ENCODE measurements at regions not wholly inside any gene's neighbourhood (a gene's known extent, or its start where the extent isn't known, plus 50 kb on each side); places are given as distances from the start of the nearest gene placed in this dataset.

DNA sequence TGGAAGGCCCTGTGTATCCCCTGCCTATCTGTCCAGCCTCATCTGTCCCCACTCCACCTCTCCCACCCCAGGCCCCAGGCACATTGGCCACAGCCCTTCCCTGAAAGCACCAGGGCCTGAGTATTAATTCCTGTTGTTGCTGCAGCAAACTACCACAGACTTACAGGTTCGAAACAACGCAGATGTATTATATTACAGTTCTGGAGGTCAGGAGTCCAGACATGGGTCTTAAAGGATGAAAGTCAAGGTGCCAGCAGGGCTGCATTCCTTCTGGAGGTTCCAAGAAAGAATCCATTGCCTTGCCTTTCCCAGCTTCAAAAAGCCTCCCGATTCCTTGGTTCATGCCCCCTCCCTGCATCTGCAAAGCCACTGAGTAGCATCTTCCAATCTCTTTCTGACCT, 78.7 kb upstream of the LAPTM4A start:
- Histone ChIP-seq H3K27me3 (replicated peaks; ENCODE audit: control insufficient read depth, insufficient read depth, low read length) (no peaks in the 10 kb centered on the region), H3K36me3 (ENCODE audit: control insufficient read depth, insufficient read depth, low read length, severe bottlenecking) (no peaks in the 10 kb centered on the region), H3K9ac (ENCODE audit: low read length) (no peak overlapping the region), H3K9me3 (ENCODE audit: control insufficient read depth, low read length) (no peaks in the 10 kb centered on the region), H3K4me1 (ENCODE audit: control insufficient read depth, insufficient read depth, low read length) (no peaks in the 10 kb centered on the region), H3K4me3 (ENCODE audit: low read length) (no peak overlapping the region)
- no peak for DNase-seq (ENCODE audit: low read depth)

GRCh38 chr2:20129331-20130159, 78.1 kb upstream of the LAPTM4A start:
- Histone ChIP-seq H3K4me3 (ENCODE audit: low read length) (no peak overlapping the region), H3K27me3 (replicated peaks; ENCODE audit: control insufficient read depth, insufficient read depth, low read length) (no peaks in the 10 kb centered on the region), H3K4me1 (ENCODE audit: control insufficient read depth, insufficient read depth, low read length) (no peaks in the 10 kb centered on the region), H3K9ac (ENCODE audit: low read length) (no peak overlapping the region), H3K36me3 (ENCODE audit: control insufficient read depth, insufficient read depth, low read length, severe bottlenecking) (no peaks in the 10 kb centered on the region), H3K9me3 (ENCODE audit: control insufficient read depth, low read length) (no peaks in the 10 kb centered on the region)
- DNase-seq (ENCODE audit: low read depth): no peak

DNA sequence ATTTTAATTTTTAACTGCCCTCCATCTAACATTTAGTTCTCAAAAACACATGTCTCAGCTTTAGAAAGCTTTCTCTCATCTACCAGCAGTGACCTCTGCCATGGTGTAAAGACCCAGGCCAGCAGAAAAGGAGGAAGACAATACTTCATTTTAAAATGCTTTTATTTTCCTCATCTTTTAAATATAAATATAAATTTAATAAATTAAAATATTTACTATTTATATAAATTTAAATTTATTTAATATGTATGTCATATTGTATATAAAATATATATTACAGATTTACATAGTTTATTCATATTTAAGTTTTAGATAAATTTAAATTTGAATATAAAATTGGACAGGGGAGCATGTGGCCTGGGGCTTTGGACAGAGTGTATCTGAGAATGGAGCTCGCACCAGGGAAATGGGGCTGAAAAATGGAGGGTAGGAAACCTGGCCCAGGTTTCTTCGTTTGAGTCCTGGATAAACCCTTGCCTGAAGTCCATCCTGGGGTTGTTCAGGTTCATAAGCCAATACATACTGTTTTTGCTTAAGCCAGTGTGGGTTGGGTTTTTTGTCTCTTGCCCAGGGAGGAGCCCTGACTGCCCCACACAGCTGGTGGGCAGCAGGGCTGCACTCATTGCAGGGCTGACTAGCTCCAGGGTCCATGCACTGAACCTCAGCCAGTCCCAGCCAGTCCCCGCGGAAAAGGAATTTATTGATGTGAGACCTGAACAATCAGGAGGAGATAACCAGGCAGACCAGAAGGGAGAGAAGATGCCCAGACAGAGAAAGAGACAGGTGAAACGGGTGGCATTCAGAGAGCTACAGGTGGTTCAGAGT, 77.3 kb upstream of the LAPTM4A start:
- Histone ChIP-seq H3K4me1 (ENCODE audit: control insufficient read depth, insufficient read depth, low read length) (no peaks in the 10 kb centered on the region), H3K27me3 (replicated peaks; ENCODE audit: control insufficient read depth, insufficient read depth, low read length) (no peaks in the 10 kb centered on the region), H3K9ac (ENCODE audit: low read length) (no peak overlapping the region), H3K9me3 (ENCODE audit: control insufficient read depth, low read length) (no peaks in the 10 kb centered on the region), H3K4me3 (ENCODE audit: low read length) (no peak overlapping the region), H3K36me3 (ENCODE audit: control insufficient read depth, insufficient read depth, low read length, severe bottlenecking) (no peaks in the 10 kb centered on the region)
- no peak for DNase-seq (ENCODE audit: low read depth)

DNA sequence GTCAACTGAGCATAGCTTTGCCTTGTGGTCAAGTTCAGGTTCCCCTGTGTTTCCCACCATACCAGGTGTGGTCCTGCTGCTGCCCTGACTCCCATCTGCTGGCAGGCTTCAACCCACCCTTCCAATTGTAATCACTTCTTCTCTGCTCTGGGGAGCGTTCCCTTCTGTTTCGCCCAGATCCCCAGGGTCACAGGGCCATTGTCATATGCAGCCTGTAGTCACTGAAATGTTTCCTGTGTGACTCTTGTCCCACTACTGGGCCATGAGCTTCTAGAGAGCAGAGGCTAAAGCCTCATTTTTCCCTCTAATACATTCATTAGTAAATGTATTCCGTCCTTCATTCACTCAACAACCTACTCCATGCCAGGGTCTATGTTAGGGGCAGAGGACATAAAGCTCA, 75.0 kb upstream of the LAPTM4A start:
- Histone ChIP-seq H3K4me1 (ENCODE audit: control insufficient read depth, insufficient read depth, low read length) (no peaks in the 10 kb centered on the region), H3K36me3 (ENCODE audit: control insufficient read depth, insufficient read depth, low read length, severe bottlenecking) (no peaks in the 10 kb centered on the region), H3K27me3 (replicated peaks; ENCODE audit: control insufficient read depth, insufficient read depth, low read length) (peaks cover 14% of the 10 kb centered on the region), H3K9me3 (ENCODE audit: control insufficient read depth, low read length) (no peaks in the 10 kb centered on the region), H3K4me3 (ENCODE audit: low read length) (no peak overlapping the region), H3K9ac (ENCODE audit: low read length) (no peak overlapping the region)
- no peak for DNase-seq (ENCODE audit: low read depth)

DNA sequence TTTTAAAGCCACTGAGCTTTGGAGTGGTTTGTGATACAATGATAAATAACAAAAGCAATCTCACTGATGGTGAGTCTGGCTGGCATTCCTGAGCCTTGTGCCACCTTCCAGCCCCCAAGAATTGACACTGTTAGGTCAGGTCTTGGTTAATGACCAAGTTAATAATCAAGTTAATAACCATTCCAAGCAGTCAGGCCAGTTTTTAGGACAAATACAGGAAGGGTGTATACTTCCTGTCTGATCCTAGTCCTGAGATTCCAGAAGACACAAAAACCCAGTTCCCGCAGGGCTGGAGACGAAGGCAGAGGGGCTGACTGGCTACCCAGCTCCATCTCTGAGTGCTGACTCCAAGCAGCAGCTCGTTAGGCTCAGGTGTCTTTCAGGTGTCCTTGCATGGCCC, 74.6 kb upstream of the LAPTM4A start:
- DNase-seq (ENCODE audit: low read depth): no peak
- Histone ChIP-seq H3K9ac (ENCODE audit: low read length) (no peak overlapping the region), H3K4me3 (ENCODE audit: low read length) (no peak overlapping the region), H3K36me3 (ENCODE audit: control insufficient read depth, insufficient read depth, low read length, severe bottlenecking) (no peaks in the 10 kb centered on the region), H3K9me3 (ENCODE audit: control insufficient read depth, low read length) (no peaks in the 10 kb centered on the region), H3K27me3 (replicated peaks; ENCODE audit: control insufficient read depth, insufficient read depth, low read length) (peaks cover 14% of the 10 kb centered on the region), H3K4me1 (ENCODE audit: control insufficient read depth, insufficient read depth, low read length) (no peaks in the 10 kb centered on the region)

- H3K27me3 ChIP-seq (replicated peaks; ENCODE audit: control insufficient read depth, insufficient read depth, low read length): peaks cover 14% of the 10 kb centered on the region
- peak; percentile 35 for DNase-seq (ENCODE audit: low read depth)
- H3K9me3 ChIP-seq (ENCODE audit: control insufficient read depth, low read length): no peaks in the 10 kb centered on the region
- no peaks in the 10 kb centered on the region for H3K36me3 ChIP-seq (ENCODE audit: control insufficient read depth, insufficient read depth, low read length, severe bottlenecking)
- H3K4me3 ChIP-seq (ENCODE audit: low read length): no peak overlapping the region
- H3K9ac ChIP-seq (ENCODE audit: low read length): no peak overlapping the region
- no peaks in the 10 kb centered on the region for H3K4me1 ChIP-seq (ENCODE audit: control insufficient read depth, insufficient read depth, low read length)
Observed at GRCh38 chr2:20125616-20126015, 74.2 kb upstream of the LAPTM4A start.

- Histone ChIP-seq H3K9ac (ENCODE audit: low read length) (no peak overlapping the region), H3K4me1 (ENCODE audit: control insufficient read depth, insufficient read depth, low read length) (no peaks in the 10 kb centered on the region), H3K4me3 (ENCODE audit: low read length) (no peak overlapping the region), H3K36me3 (ENCODE audit: control insufficient read depth, insufficient read depth, low read length, severe bottlenecking) (no peaks in the 10 kb centered on the region), H3K27me3 (replicated peaks; ENCODE audit: control insufficient read depth, insufficient read depth, low read length) (peaks cover 14% of the 10 kb centered on the region), H3K9me3 (ENCODE audit: control insufficient read depth, low read length) (no peaks in the 10 kb centered on the region)
- no peak for DNase-seq (ENCODE audit: low read depth)
Observed at GRCh38 chr2:20125164-20125563, 73.7 kb upstream of the LAPTM4A start.

DNA sequence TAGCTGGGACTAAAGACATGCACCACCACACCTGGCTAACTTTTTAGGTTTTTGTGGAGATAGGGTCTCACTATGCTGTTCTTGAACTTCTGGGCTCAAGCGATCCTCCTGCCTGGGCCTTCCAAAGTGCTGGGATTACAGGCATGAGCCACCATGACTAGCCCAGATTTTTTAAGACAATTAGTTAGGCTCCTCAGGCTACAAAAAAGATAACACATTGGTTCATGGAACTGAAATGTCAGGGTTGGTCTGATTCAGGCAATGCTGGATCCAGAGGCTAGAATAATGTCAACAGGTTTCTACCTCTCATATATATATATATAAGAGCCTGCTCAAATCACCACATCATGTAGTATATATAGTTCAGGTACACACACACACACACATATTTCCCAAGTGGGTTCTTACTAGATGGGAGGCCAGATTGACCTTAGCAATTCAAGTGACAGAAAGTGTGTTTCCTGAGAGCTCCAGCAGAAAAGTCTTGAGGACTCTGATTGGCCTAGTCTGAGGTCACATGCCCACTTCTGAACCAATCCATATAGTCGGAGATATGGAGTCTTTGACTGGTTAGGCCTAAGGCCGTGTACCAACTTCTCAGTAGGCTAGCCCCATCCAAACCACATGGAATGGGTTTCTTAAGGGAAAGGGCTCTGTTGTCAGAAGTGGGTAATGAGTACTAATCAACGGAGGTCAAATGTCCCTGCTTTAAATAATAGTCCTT, 72.6 kb upstream of the LAPTM4A start:
- Histone ChIP-seq H3K36me3 (ENCODE audit: control insufficient read depth, insufficient read depth, low read length, severe bottlenecking) (no peaks in the 10 kb centered on the region), H3K9me3 (ENCODE audit: control insufficient read depth, low read length) (no peaks in the 10 kb centered on the region), H3K9ac (ENCODE audit: low read length) (no peak overlapping the region), H3K27me3 (replicated peaks; ENCODE audit: control insufficient read depth, insufficient read depth, low read length) (peaks cover 14% of the 10 kb centered on the region), H3K4me1 (ENCODE audit: control insufficient read depth, insufficient read depth, low read length) (no peaks in the 10 kb centered on the region), H3K4me3 (ENCODE audit: low read length) (no peak overlapping the region)
- no peak for DNase-seq (ENCODE audit: low read depth)

GRCh38 chr2:20122864-20123263, 71.4 kb upstream of the LAPTM4A start:
- Histone ChIP-seq H3K4me3 (ENCODE audit: low read length) (no peak overlapping the region), H3K36me3 (ENCODE audit: control insufficient read depth, insufficient read depth, low read length, severe bottlenecking) (no peaks in the 10 kb centered on the region), H3K27me3 (replicated peaks; ENCODE audit: control insufficient read depth, insufficient read depth, low read length) (peaks cover 14% of the 10 kb centered on the region), H3K9me3 (ENCODE audit: control insufficient read depth, low read length) (no peaks in the 10 kb centered on the region), H3K4me1 (ENCODE audit: control insufficient read depth, insufficient read depth, low read length) (no peaks in the 10 kb centered on the region), H3K9ac (ENCODE audit: low read length) (no peak overlapping the region)
- DNase-seq (ENCODE audit: low read depth): no peak

DNA sequence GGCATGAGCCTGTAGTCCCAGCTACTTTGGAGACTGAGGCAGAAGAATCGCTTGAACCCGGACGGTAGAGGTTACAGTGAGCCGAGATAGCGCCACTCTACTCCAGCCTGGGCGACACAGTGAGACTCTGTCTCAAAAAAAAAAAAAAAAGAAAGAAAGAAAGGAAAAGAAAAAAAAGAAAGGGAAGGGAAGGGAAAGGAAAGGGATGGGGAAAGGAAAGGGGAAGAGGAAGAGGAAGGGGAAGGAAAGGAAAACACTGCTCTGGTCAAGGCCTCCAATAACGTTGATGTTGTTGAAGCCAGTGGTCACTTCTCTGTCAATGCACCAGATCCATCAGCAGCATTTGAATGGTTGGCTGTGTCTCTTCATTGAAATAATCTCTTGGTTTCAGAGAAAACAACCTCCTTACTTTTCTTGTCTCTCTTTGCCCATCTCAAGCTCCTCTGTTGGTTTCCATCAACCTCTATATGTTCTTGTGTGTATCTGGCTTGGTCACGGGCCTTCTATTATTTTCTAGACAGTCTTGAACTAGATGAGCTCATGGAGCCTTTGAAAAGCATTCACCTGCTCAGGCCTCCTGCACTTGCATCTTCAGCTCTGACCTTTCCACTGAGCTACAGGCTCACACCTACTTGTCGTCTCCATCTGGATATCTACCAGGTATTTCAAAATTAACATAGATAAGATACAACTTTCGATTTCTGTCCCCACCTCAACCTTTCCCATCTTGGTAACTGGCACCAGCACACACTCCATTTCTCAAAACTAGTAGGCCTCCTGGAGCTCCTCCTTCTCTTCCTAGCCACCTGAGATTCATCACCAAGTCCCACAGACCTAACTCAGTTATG, 69.4 kb upstream of the LAPTM4A start:
- Histone ChIP-seq H3K9ac (ENCODE audit: low read length) (no peak overlapping the region), H3K27me3 (replicated peaks; ENCODE audit: control insufficient read depth, insufficient read depth, low read length) (peaks cover 14% of the 10 kb centered on the region)
- no peak for DNase-seq (ENCODE audit: low read depth)

More for the DNA sequence above, 69.4 kb upstream of the LAPTM4A start:
- no peaks in the 10 kb centered on the region for H3K4me1 ChIP-seq (ENCODE audit: control insufficient read depth, insufficient read depth, low read length)
- H3K9me3 ChIP-seq (ENCODE audit: control insufficient read depth, low read length): no peaks in the 10 kb centered on the region
- no peak overlapping the region for H3K4me3 ChIP-seq (ENCODE audit: low read length)
- no peaks in the 10 kb centered on the region for H3K36me3 ChIP-seq (ENCODE audit: control insufficient read depth, insufficient read depth, low read length, severe bottlenecking)

All from adipocyte (in vitro differentiated cells).